ENCODE measurements at regions not wholly inside any gene's neighbourhood (a gene's known extent, or its start where the extent isn't known, plus 50 kb on each side); places are given as distances from the start of the nearest gene placed in this dataset.

DNA sequence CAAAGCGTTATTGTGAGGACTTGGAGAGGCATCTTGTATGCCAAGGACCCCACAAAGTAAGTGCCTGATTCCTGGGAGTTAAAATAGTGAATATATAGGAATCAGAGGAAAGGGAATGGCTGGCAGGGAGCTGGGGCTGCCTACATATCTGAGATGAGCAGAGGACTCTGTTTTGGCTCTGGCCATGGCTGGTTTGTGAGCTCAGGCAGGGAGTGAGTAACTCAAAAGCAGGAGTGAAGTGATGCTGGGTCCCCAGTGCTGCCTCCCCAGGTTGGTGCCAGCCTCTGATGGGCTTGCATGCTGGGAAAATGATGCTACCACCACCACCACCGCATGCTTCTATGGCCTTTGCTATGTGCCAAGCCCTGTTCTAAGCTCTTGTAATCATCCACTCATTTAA is 246.0 kb upstream of the MVB12B start:
- Histone ChIP-seq H3K9me3 (no peaks in the 10 kb centered on the region), H3K27ac (no peak overlapping the region), H3K4me1 (no peaks in the 10 kb centered on the region), H3K36me3 (no peaks in the 10 kb centered on the region), H3K27me3 (peaks cover 16% of the 10 kb centered on the region), H3K4me3 (no peak overlapping the region)
- 73% methylated on average over 2 of the region's 2 CpGs for WGBS
- TF ChIP-seq POLR2A (IDR thresholded peaks at IDR 0.05) (no peak), POLR2AphosphoS5 (IDR thresholded peaks at IDR 0.05) (no peak), EP300 (IDR thresholded peaks at IDR 0.05) (no peak)
- TF ChIP-seq, protein P1, sequence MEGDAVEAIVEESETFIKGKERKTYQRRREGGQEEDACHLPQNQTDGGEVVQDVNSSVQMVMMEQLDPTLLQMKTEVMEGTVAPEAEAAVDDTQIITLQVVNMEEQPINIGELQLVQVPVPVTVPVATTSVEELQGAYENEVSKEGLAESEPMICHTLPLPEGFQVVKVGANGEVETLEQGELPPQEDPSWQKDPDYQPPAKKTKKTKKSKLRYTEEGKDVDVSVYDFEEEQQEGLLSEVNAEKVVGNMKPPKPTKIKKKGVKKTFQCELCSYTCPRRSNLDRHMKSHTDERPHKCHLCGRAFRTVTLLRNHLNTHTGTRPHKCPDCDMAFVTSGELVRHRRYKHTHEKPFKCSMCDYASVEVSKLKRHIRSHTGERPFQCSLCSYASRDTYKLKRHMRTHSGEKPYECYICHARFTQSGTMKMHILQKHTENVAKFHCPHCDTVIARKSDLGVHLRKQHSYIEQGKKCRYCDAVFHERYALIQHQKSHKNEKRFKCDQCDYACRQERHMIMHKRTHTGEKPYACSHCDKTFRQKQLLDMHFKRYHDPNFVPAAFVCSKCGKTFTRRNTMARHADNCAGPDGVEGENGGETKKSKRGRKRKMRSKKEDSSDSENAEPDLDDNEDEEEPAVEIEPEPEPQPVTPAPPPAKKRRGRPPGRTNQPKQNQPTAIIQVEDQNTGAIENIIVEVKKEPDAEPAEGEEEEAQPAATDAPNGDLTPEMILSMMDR (IDR thresholded peaks at IDR 0.05): no peak
- DNase-seq (ENCODE audit: low spot score in 2 of 2): no peak

DNA sequence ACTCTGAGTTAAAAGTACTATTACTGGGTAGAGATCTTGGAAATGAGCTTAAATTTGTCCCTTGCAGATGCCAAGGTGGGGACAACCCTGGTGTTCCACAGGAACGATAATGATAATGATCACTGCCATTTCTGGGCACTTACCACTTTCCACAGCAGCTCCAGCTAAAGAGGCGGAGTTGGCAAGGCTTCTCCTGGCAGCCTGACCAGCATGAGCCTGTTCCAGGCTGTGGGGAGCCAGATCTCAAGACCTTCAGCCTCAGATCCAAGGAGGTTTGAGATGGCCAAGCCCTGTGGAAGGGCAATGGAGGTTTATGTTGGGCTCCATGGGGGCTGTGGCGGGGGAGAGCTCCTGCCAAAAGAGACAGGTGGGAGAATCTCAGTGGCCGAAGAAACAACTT is 244.9 kb upstream of the MVB12B start:
- H3K27ac ChIP-seq: no peak overlapping the region
- H3K9me3 ChIP-seq: no peaks in the 10 kb centered on the region
- H3K4me1 ChIP-seq: no peaks in the 10 kb centered on the region
- WGBS: 75% methylated on average over 4 of the region's 4 CpGs
- H3K27me3 ChIP-seq: peaks cover 20% of the 10 kb centered on the region
- H3K36me3 ChIP-seq: no peaks in the 10 kb centered on the region
- TF ChIP-seq POLR2A (IDR thresholded peaks at IDR 0.05) (no peak), POLR2AphosphoS5 (IDR thresholded peaks at IDR 0.05) (no peak), EP300 (IDR thresholded peaks at IDR 0.05) (no peak)
- TF ChIP-seq, protein P1 (IDR thresholded peaks at IDR 0.05): no peak
- no peak overlapping the region for H3K4me3 ChIP-seq
- no peak for DNase-seq (ENCODE audit: low spot score in 2 of 2)

DNA sequence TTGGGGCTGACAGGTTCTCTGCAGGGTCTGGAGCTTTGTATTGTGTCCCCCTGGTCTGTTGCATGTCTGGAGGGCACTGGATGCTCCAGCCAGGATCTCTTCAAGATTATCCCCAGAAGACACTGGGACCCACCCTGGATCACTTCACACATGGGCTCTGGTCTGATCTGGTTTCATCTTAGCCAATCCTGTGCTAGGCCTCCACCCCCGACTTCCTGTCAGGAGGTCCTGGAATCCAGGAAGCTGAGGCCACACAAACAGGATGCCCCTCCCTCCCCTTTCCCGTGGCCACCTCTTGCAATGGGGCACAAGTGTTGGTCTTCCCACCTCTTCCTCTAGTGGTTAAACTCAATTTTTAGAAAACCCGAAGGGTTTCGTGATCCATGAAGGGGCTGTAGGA is 242.6 kb upstream of the MVB12B start:
- Histone ChIP-seq H3K4me1 (no peaks in the 10 kb centered on the region), H3K27ac (no peak overlapping the region), H3K9me3 (no peaks in the 10 kb centered on the region), H3K4me3 (no peak overlapping the region), H3K27me3 (peaks cover 20% of the 10 kb centered on the region), H3K36me3 (no peaks in the 10 kb centered on the region)
- no peak for DNase-seq (ENCODE audit: low spot score in 2 of 2)
- TF ChIP-seq EP300 (IDR thresholded peaks at IDR 0.05) (no peak), POLR2A (IDR thresholded peaks at IDR 0.05) (no peak), POLR2AphosphoS5 (IDR thresholded peaks at IDR 0.05) (no peak)
- TF ChIP-seq, protein P1 (IDR thresholded peaks at IDR 0.05): no peak
- 62% methylated on average over 4 of the region's 4 CpGs for WGBS

DNA sequence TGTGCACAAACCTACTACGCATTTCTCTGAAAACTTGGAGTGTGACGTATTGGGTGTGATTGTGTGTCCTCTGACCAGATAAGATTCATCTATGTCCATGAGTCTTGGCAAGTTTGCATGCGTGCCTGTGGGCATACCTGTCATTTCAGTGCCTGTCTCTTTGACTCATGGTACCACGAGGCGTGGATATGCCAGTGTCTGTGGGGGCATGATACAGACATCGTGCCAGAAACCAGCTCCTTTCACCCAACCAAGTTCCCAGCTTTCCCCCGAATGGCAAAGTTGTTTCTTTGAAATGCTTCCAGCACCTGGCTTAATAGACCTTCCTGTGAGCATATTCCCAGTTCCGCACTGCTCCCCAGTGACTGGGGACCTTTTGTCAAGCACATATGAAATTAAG is 241.9 kb upstream of the MVB12B start:
- 77% methylated on average over 8 of the region's 8 CpGs for WGBS
- TF ChIP-seq POLR2A (IDR thresholded peaks at IDR 0.05): no peak
- no peak for TF ChIP-seq POLR2AphosphoS5 (IDR thresholded peaks at IDR 0.05)
- TF ChIP-seq, protein P1 (IDR thresholded peaks at IDR 0.05): no peak
- Histone ChIP-seq H3K9me3 (no peaks in the 10 kb centered on the region), H3K4me3 (no peak overlapping the region), H3K4me1 (no peaks in the 10 kb centered on the region), H3K36me3 (no peaks in the 10 kb centered on the region), H3K27me3 (peaks cover 20% of the 10 kb centered on the region), H3K27ac (no peak overlapping the region)
- no peak for DNase-seq (ENCODE audit: low spot score in 2 of 2)

DNA sequence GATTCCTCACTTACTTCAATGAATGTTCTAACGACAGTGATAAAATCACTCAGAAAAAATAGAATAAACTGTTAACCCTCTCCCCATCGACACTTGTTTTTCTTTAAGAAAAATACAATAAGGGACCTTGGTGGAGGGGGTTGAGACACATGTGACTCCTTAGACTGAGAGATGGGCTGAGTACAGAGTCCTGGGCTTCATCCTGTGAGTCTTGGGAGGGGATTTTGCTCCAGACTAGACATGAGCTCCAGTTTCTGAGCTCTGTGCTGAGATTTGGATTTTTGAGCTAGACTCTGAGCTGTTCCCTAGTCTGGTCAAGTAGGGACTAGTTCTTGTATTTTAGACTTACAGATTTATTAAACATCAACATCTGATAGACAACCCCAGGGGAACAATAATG is 241.5 kb upstream of the MVB12B start:
- Histone ChIP-seq H3K4me3 (no peak overlapping the region), H3K36me3 (no peaks in the 10 kb centered on the region), H3K27me3 (peaks cover 20% of the 10 kb centered on the region), H3K4me1 (no peaks in the 10 kb centered on the region), H3K9me3 (no peaks in the 10 kb centered on the region), H3K27ac (no peak overlapping the region)
- 70% methylated on average over 2 of the region's 2 CpGs for WGBS
- TF ChIP-seq POLR2AphosphoS5 (IDR thresholded peaks at IDR 0.05) (no peak), EP300 (IDR thresholded peaks at IDR 0.05) (no peak), POLR2A (IDR thresholded peaks at IDR 0.05) (no peak)
- TF ChIP-seq, protein P1 (IDR thresholded peaks at IDR 0.05): no peak
- no peak for DNase-seq (ENCODE audit: low spot score in 2 of 2)

Data from suprapubic skin (tissue), 4 donors.